ENCODE measurements at regions not wholly inside any gene's neighbourhood (a gene's known extent, or its start where the extent isn't known, plus 50 kb on each side); places are given as distances from the start of the nearest gene placed in this dataset.

- no peak for DNase-seq
Measured at GRCh38 chr20:20823476-20823881, 111.0 kb upstream of the RALGAPA2 start.

GRCh38 chr20:20821484-20822260, 109.2 kb upstream of the RALGAPA2 start:
- DNase-seq, result no peak

GRCh38 chr20:20820785-20821483, 108.5 kb upstream of the RALGAPA2 start:
- no peak for DNase-seq

- no peak for DNase-seq
Measured at GRCh38 chr20:20820104-20820503, 107.7 kb upstream of the RALGAPA2 start.

GRCh38 chr20:20816969-20817755, 104.7 kb upstream of the RALGAPA2 start:
- DNase-seq, result no peak

- no peak for DNase-seq
Measured at GRCh38 chr20:20815711-20816455, 103.4 kb upstream of the RALGAPA2 start.

- no peak for DNase-seq
Measured at GRCh38 chr20:20814685-20815084, 102.2 kb upstream of the RALGAPA2 start.

- DNase-seq, result no peak
Measured at GRCh38 chr20:20812136-20812535, 99.7 kb upstream of the RALGAPA2 start.

GRCh38 chr20:20808016-20808415, 95.6 kb upstream of the RALGAPA2 start:
- DNase-seq, result no peak

- DNase-seq, result no peak
Measured at GRCh38 chr20:20806121-20807095, 94.0 kb upstream of the RALGAPA2 start.

GRCh38 chr20:20803011-20803410, 90.6 kb upstream of the RALGAPA2 start:
- DNase-seq, result no peak

- DNase-seq, result no peak
Measured at GRCh38 chr20:20802328-20802727, 89.9 kb upstream of the RALGAPA2 start.

GRCh38 chr20:20799716-20800312, 87.4 kb upstream of the RALGAPA2 start:
- DNase-seq, result no peak

GRCh38 chr20:20797521-20798310, 85.3 kb upstream of the RALGAPA2 start:
- no peak for DNase-seq

- no peak for DNase-seq
Measured at GRCh38 chr20:20796766-20797440, 84.5 kb upstream of the RALGAPA2 start.

- DNase-seq, result no peak
Measured at GRCh38 chr20:20795721-20796120, 83.3 kb upstream of the RALGAPA2 start.

GRCh38 chr20:20795119-20795518, 82.7 kb upstream of the RALGAPA2 start:
- DNase-seq, result no peak

- no peak for DNase-seq
Measured at GRCh38 chr20:20793591-20793990, 81.1 kb upstream of the RALGAPA2 start.

- DNase-seq, result no peak
Measured at GRCh38 chr20:20791664-20792568, 79.5 kb upstream of the RALGAPA2 start.
